Loucy (cell line): ENCODE measurements at regions not wholly inside any gene's neighbourhood (a gene's known extent, or its start where the extent isn't known, plus 50 kb on each side); places are given as distances from the start of the nearest gene placed in this dataset.

Experiments
- EZH2phosphoT487 ChIP-seq: fragments of 200-600 bp; IDR thresholded peaks from 2 replicates; pipeline ENCODE4 v1.6.1; 2018; ENCODE audit warnings: antibody characterized with exemption, mild to moderate bottlenecking, moderate library complexity, borderline replicate concordance
- TF ChIP-seq, protein P1 (sequence below): fragments of 200-600 bp; sonication (generic); conservative IDR thresholded peaks from 2 replicates; pipeline ENCODE4 v1.5.1; 2014; ENCODE audit warnings: mild to moderate bottlenecking, antibody characterized with exemption, low read length

DNA sequence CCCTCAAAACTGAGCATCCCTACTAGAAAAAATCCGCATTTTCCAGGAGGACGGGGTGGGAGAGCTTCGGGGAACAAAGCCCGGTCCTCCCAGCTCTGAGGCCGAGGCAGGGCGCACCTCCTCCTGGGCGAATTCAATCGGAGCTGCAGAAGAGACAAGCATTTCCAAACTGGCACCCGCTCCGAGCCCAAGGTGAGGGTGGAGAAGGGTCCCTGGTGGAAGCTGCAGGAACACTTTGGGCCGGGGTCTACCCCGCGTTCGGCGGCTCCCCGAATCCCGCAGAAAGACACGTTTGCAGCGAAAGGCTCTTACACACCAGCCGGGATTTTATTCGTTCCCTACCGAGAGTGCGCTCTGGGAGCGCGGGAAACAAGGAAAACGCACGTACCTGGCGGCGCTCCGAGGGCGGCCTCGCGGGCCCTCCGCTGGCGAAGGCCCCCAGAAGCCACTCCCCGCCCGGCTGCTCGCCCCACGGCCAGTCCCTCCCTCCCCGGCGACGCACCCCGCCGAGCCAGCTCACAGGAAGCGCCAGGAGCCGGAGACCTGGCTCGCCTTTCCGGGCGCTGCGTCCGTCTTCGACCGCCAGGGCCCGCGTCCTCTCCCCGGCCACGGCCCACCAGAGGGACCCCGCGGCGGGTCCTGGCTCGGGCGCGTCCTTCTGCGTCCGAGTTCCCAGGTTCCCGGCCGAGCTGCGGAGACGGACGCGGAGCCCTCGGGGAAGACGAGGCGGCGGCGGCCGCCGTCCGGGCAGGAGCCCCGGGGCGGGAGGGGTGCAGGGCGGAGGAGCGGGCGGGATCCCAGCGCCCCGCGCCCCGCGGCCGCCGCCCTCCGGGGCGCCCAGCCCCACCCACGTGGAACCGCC is 49.8 kb upstream of the BAHCC1 start:
- TF ChIP-seq, protein P1, sequence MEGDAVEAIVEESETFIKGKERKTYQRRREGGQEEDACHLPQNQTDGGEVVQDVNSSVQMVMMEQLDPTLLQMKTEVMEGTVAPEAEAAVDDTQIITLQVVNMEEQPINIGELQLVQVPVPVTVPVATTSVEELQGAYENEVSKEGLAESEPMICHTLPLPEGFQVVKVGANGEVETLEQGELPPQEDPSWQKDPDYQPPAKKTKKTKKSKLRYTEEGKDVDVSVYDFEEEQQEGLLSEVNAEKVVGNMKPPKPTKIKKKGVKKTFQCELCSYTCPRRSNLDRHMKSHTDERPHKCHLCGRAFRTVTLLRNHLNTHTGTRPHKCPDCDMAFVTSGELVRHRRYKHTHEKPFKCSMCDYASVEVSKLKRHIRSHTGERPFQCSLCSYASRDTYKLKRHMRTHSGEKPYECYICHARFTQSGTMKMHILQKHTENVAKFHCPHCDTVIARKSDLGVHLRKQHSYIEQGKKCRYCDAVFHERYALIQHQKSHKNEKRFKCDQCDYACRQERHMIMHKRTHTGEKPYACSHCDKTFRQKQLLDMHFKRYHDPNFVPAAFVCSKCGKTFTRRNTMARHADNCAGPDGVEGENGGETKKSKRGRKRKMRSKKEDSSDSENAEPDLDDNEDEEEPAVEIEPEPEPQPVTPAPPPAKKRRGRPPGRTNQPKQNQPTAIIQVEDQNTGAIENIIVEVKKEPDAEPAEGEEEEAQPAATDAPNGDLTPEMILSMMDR, result no peak
- TF ChIP-seq EZH2phosphoT487, result no peak
